GM21717 (cell line): ENCODE measurements at regions not wholly inside any gene's neighbourhood (a gene's known extent, or its start where the extent isn't known, plus 50 kb on each side); places are given as distances from the start of the nearest gene placed in this dataset.

Source experiments
- ATAC-seq: cut with Tn5 transposase; IDR thresholded peaks from one replicate; pipeline ENCODE4 v1.9.1; 2021; ENCODE audit warnings: mild to moderate bottlenecking, moderate library complexity; ENCODE audit not compliant: unreplicated experiment

GRCh38 chr3:24639481-24640329 lies 145.1 kb upstream of the THRB start:
- ATAC-seq = no peak

- ATAC-seq = no peak
Measured at GRCh38 chr3:24640330-24640877, 145.8 kb upstream of the THRB start.

GRCh38 chr3:24641628-24642027 lies 147.0 kb upstream of the THRB start:
- no peak for ATAC-seq

GRCh38 chr3:24645047-24645446 lies 150.4 kb upstream of the THRB start:
- no peak for ATAC-seq

DNA sequence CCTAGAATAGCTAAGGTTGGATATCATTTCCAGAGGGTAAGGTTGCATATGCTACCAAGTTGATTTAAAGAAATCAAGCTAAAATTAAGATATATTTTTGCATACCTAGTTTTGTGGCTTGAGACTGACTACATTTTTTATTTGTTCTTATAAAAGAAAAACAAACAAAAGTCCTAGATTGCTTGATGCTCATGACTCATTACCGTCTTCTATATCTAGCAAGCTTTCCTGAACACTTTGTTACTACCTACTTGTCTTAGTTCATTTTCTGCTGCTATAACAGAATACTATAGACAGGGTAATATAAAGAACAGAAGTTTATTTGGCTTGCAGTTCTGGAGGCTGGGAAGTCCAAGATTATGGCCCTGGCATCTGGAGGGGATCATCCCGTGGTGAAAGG lies 152.1 kb upstream of the THRB start:
- no peak for ATAC-seq

GRCh38 chr3:24648063-24648462 lies 153.4 kb upstream of the THRB start:
- no peak for ATAC-seq

GRCh38 chr3:24650839-24651238 lies 156.2 kb upstream of the THRB start:
- ATAC-seq = no peak

GRCh38 chr3:24657870-24658510 lies 163.3 kb upstream of the THRB start:
- no peak for ATAC-seq

GRCh38 chr3:24661175-24661584 lies 166.5 kb upstream of the THRB start:
- no peak for ATAC-seq

DNA sequence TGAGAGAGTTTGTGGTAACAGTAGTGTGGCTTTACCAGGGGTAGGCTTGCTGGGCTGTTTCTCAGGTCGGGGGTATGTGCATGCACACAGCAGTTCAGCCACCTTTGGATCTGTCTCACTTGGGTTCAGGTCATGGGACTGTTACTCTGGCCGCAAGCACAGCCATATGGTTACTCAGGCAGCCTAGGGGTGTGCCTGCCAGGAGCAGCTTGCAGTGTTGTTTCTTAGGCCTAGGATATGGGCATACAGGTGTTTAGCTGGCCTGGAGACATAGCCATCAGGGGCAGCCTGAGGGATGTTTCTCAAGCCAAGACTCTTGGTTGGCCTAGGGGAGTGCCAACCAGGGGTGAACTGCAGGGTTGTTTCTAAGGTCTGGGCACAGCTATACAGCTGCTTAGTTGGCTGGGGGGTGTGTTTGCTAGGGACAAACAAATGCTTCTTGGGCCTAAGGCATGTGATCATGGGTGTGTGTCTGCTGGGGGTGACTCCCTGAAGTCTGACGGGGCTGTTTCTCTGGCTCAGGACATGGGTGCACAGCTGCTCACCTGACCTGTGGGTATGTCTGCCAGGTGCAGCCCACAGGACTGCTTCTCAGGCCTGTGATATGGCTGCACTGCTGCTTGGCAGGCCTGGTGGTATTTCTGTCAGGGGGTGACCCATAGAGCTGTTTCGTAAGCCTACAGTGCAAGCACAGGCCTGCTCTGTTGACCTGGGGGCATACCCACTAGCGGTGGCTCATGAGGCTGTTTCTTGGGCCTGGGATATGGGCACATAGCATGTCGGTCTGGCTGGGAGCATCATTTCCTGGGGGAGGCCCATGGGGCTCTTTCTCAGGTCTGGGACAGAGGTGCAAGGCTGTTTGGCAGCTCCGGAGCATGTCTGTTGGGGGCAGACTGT lies 168.0 kb upstream of the THRB start:
- no peak for ATAC-seq

- no peak for ATAC-seq
Measured at GRCh38 chr3:24663406-24663805, 168.8 kb upstream of the THRB start.

DNA sequence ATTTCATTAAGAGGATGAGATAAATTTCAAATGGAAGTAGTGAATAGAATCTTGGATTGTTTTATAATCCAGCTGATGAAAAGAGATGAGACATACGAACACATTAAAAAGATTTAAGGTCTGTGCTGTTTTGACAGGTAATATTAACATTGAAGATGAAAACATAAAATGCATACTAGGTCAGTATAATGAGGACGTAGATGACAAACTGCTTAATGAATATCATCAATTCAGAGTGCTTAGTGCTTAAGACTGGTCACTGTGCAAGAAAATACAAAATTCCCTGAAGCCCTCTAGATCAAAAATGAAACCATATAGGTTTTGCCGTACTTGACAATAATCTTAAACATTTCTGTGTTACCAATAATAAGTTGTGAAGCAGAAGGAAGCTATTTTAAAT lies 173.4 kb upstream of the THRB start:
- no peak for ATAC-seq

GRCh38 chr3:24670871-24671270 lies 176.2 kb upstream of the THRB start:
- ATAC-seq = no peak

DNA sequence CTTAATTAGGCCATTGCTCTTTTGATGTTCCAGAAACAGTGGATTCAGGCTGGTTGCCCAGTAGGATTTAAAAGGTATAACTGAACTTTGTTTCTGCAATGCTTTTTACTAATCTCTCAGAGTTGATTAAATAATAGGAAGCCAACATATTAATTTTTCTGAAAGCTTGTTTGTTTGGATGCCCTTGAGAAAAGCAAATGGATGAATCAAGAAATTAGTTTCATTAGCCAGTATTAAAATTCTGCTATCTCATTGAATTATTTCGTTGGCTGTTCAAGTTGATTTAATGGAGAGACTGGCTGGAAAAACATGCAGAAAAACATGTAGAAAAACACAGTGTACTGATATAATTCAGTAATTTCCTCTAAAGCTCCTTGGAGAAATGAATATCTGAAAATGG lies 178.9 kb upstream of the THRB start:
- no peak for ATAC-seq

DNA sequence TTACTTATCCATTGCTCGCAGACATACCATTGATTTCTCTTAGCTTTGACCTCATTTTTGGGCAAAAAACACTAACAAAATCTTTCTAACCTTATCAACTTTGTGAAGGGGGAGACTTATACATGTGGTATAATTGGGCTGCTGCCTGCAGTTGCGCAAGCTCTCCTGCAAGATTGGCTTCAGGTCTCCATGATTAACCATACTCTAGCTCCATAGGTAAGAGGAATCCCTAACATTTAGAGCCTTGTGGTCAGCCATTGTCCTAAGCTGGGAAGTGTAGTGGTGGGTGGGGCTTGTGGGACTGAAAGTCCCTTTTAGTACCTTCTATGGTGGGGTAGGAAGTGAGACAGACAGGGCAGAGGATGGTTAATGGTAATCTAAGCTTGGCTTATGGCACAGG lies 179.6 kb upstream of the THRB start:
- ATAC-seq = no peak

GRCh38 chr3:24678021-24678420 lies 183.4 kb upstream of the THRB start:
- peak; percentile 41 for ATAC-seq

DNA sequence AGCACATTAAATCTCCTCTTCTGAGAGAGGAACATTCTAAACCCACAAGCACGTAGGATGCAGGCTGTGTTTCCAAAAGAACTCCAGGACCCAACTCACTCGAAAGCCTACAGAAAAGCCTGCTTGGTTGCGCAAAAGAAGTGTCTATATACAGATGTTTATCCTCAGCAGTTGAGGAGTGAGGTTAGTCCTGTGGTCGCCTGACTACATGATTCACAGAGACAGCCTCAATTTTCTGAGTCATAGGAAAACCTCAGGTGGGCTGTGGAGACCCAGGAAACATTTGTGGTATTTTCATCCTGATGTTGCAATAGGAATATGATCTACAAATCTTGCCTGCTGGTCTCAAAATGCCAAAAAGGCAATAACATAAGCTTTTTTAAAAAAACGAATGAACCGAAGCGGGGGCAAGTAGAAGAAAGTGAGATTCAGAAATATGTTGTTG lies 183.8 kb upstream of the THRB start:
- peak; percentile 73 for ATAC-seq

DNA sequence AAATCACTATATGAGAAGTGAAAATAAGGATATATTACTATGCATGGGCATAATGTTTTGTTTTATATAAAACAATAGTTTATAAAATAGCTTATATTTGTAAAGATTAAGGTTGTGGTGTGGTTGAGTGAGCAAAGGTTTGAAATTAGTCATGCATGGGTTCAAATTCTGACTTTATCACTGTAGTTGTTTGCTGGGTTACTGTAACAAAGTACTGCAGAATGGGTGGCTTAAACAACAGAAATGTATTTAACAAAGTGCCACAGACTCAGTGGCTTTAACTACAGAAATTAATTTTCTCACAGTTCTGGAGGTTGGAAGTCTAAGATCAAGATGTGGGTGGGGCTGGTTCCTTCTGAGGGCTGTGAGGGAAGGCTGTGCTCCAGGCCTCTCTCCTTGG lies 184.8 kb upstream of the THRB start:
- no peak for ATAC-seq

DNA sequence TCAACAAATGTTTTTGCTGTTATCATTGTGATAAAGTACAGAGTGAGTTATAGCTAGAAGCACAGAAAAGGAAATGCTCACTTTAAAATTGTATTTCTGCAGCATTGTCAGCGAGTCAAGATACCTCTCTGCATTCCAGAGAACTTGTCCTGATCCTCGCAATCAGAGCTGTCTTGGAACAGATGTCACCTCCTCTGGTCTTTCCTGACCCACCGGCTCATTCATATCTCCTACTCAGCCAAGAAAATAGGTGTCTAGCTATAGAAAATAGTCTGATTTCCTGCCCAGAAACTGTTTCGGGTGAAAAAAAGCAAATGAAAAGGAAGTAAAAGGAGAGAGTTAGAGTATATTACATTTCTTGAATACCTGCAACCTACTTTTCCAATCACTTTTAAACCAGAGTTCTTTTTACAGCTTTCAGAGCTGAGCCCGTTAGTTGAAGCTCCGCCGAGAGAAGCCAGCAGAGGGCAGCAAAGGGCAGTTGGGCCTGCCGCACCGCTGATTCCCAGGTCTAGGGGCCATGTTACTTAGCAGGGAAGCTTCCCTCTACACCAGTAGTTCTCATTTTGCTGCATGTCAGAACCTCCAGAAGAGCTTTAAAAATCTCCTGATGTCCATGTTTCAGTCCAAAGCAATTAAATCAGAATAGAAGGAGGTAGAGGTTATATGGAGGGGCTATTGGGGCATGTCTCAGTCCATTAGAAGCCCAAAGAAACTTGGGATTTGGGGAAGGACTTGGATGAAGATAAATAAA lies 185.7 kb upstream of the THRB start:
- ATAC-seq = peak; percentile 73

GRCh38 chr3:24682141-24682547 lies 187.5 kb upstream of the THRB start:
- no peak for ATAC-seq
